Calu3 (cell line): ENCODE measurements at regions not wholly inside any gene's neighbourhood (a gene's known extent, or its start where the extent isn't known, plus 50 kb on each side); places are given as distances from the start of the nearest gene placed in this dataset.

Experiments
- BruUV-seq: library from RNA; stranded (reverse); fragments of 400-500 nt; replicated peaks from 2 replicates; lab custom pipeline; 2021; lab: Mats Ljungman, UMichigan
- CTCF ChIA-PET: fragments of 300-600 bp; sonication (Branson Sonifier 250); formaldehyde crosslinking; loops from one replicate; lab custom pipeline; 2022; ENCODE audit warnings: antibody characterized with exemption; lab: Charles Lee
- DNase-seq: peaks from one replicate; pipeline ENCODE4 v3.0.0; 2022
- H3K27ac Mint-ChIP-seq: one replicate; pipeline ENCODE4 v1.8.0; 2022; ENCODE audit warnings: mixed read lengths; ENCODE audit not compliant: unreplicated experiment
- H3K27me3 Mint-ChIP-seq: one replicate; pipeline ENCODE4 v1.8.0; 2022; ENCODE audit warnings: mixed read lengths; ENCODE audit not compliant: unreplicated experiment
- H3K36me3 Mint-ChIP-seq: one replicate; pipeline ENCODE4 v1.8.0; 2022; ENCODE audit warnings: mild to moderate bottlenecking, moderate library complexity, mixed read lengths; ENCODE audit not compliant: insufficient read depth, unreplicated experiment
- H3K4me1 Mint-ChIP-seq: one replicate; pipeline ENCODE4 v1.8.0; 2022; ENCODE audit warnings: mild to moderate bottlenecking, low read depth, mixed read lengths; ENCODE audit not compliant: unreplicated experiment
- H3K4me3 Mint-ChIP-seq: one replicate; pipeline ENCODE4 v1.8.0; 2022; ENCODE audit warnings: mild to moderate bottlenecking, low read depth, moderate library complexity, mixed read lengths; ENCODE audit not compliant: unreplicated experiment
- H3K9me3 Mint-ChIP-seq: one replicate; pipeline ENCODE4 v1.8.0; 2022; ENCODE audit warnings: low read depth, mixed read lengths; ENCODE audit not compliant: unreplicated experiment
- intact Hi-C: fragments of 100-400 bp; cut with micrococcal nuclease; formaldehyde crosslinking; loops from one replicate; pipeline ENCODE4 v1.10.0; 2022; ENCODE audit not compliant: unreplicated experiment
- TF ChIP-seq, protein P1 (sequence below): fragments of 200-600 bp; IDR thresholded peaks from one replicate; pipeline ENCODE4 v1.8.0; 2022; ENCODE audit warnings: antibody characterized with exemption; ENCODE audit not compliant: unreplicated experiment

DNA sequence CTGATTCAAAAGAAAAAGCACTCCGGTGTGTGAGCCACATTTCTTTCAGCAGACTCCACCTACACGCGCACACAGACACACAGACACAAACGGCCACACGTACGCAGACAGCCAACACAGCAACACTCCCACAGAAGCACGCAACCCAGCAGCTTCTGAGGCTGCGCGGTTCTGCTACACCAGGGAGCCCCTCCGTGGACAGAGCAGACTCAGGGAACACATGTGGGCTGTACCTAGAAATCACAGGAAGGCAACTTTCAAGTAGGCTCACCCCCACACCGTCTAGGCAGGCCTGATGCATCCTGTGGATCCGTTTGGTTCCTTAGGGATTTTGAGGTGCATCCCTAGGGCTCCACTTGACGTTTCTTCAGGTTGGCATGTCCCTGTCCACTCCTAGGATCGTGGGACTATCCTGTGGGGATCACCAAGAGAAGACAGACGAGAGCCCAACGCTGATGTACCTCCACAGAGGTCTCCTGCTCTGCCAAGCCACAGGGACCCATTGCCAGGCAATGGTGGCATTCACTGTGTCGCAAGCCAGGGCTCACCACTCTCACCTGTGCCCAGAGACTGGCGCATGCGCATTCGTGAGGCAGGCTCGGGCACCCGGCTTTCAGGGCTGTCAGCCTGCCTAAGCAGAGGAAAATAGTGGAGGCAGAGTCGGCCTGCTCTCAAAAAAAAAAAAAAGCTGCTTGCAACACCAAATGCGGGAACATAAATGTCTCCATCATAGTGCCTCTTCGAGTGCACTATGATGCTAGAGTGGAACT lies 2333.3 kb downstream of the TP53TG3F start:
- no peaks in the 10 kb centered on the region for H3K27me3 Mint-ChIP-seq
- no TSS peak for BruUV-seq

DNA sequence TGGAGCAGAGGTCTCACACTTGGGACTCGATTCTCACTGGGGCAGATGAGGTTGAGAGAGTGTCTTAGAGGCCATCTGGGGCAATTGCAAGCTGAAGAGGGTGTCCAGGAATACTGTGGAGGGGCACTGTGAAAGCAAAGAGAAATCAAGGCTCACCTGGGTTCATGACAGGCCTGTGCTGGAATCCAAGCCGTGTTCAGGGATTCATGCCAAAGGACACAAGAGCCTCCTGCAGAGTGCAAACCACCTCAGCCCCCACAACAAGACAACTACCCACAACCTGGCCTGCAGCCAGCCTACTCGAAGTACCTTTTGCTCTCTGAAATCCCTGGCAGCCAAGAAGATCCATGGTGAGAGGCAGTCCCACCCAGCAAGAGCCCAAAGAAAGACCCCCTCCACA lies 2334.2 kb downstream of the TP53TG3F start:
- TF ChIP-seq, protein P1, sequence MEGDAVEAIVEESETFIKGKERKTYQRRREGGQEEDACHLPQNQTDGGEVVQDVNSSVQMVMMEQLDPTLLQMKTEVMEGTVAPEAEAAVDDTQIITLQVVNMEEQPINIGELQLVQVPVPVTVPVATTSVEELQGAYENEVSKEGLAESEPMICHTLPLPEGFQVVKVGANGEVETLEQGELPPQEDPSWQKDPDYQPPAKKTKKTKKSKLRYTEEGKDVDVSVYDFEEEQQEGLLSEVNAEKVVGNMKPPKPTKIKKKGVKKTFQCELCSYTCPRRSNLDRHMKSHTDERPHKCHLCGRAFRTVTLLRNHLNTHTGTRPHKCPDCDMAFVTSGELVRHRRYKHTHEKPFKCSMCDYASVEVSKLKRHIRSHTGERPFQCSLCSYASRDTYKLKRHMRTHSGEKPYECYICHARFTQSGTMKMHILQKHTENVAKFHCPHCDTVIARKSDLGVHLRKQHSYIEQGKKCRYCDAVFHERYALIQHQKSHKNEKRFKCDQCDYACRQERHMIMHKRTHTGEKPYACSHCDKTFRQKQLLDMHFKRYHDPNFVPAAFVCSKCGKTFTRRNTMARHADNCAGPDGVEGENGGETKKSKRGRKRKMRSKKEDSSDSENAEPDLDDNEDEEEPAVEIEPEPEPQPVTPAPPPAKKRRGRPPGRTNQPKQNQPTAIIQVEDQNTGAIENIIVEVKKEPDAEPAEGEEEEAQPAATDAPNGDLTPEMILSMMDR, result no peak
- Mint-ChIP-seq H3K4me1 (no peaks in the 10 kb centered on the region), H3K9me3 (peaks cover 12% of the 10 kb centered on the region), H3K27me3 (no peaks in the 10 kb centered on the region), H3K36me3 (no peaks in the 10 kb centered on the region), H3K27ac (no peak overlapping the region), H3K4me3 (no peak overlapping the region)
- intact Hi-C loops, result loop anchor here (10.0 kb wide), 1 partner anchor 89 kb away; no protein-coding TSS in a partner anchor
- CTCF ChIA-PET, result no interaction called here
- no peak for DNase-seq
- BruUV-seq, result no TSS peak

More for the DNA sequence above, 2333.3 kb downstream of the TP53TG3F start:
- intact Hi-C loops, result loop anchor here (10.0 kb wide), 1 partner anchor 88 kb away; no protein-coding TSS in a partner anchor
- peaks cover 11% of the 10 kb centered on the region for H3K9me3 Mint-ChIP-seq
- no peak overlapping the region for H3K27ac Mint-ChIP-seq
- no peaks in the 10 kb centered on the region for H3K36me3 Mint-ChIP-seq
- CTCF ChIA-PET, result no interaction called here
- H3K4me3 Mint-ChIP-seq, result no peak overlapping the region
- DNase-seq, result no peak
- TF ChIP-seq, protein P1, result no peak
- no peaks in the 10 kb centered on the region for H3K4me1 Mint-ChIP-seq

DNA sequence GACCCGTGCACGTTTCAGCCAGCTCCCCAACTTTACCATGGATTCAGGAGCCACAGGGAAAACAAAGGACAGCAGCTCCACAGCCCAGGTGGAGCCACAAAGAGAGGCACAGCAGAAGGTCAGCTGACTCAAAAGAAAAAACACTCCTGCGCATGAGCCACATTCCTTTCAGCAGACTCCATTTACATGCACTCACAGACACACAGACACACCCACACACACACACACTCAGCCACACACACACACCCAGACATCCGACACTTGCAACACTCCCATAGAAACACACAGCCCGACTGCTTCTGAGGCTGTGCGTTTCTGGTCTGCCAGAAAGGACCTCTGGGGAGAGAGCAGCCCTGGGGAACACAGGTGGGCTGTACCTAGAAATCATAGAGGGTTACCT lies 2335.5 kb downstream of the TP53TG3F start:
- CTCF ChIA-PET, result no interaction called here
- Mint-ChIP-seq H3K4me1 (no peaks in the 10 kb centered on the region), H3K27ac (no peak overlapping the region), H3K4me3 (no peak overlapping the region), H3K36me3 (no peaks in the 10 kb centered on the region), H3K9me3 (peaks cover 14% of the 10 kb centered on the region), H3K27me3 (no peaks in the 10 kb centered on the region)
- no peak for DNase-seq
- TF ChIP-seq, protein P1, result no peak
- BruUV-seq, result no TSS peak
- intact Hi-C loops, result loop anchor here (10.0 kb wide), 1 partner anchor 90 kb away; no protein-coding TSS in a partner anchor

DNA sequence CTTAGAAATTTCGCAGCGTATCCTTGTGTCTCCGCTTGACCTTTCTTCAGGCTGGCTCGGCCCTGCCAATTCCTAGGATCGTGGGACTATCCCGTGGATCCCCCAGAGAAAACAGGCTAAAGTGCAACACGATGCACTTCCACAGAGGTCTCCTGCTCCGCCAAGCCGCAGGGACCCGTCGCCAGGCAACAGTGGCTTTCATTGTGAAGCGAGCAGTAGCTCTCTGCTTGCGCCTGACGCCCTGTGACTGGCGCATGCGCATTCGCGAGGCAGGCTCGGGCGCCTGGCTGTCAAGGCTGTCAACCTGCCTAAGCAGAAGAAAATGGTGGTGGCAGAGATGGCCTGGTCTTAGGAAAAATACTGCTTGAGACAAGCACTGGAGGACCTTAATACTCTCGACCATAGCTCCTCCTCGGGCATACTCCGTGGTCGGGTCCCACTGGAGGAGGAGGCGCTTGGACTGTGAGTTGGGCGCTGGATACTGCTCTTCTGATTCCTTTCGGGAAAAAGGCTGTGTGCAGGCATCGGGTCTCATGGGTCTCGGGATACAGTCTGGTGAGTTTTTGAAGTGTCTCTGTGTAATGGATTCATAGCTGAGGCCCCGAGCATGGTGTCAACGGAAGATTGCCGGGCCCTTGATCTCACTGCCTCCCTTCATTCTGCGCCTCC lies 2336.1 kb downstream of the TP53TG3F start:
- Mint-ChIP-seq H3K27ac (no peak overlapping the region), H3K4me1 (no peaks in the 10 kb centered on the region), H3K4me3 (no peak overlapping the region), H3K9me3 (peaks cover 14% of the 10 kb centered on the region), H3K27me3 (no peaks in the 10 kb centered on the region), H3K36me3 (no peaks in the 10 kb centered on the region)
- no TSS peak for BruUV-seq
- DNase-seq, result no peak
- TF ChIP-seq, protein P1, result no peak
- intact Hi-C loops, result loop anchor here (10.0 kb wide), 1 partner anchor 91 kb away; no protein-coding TSS in a partner anchor
- CTCF ChIA-PET, result no interaction called here
